ENCODE measurements at regions not wholly inside any gene's neighbourhood (a gene's known extent, or its start where the extent isn't known, plus 50 kb on each side); places are given as distances from the start of the nearest gene placed in this dataset.

GRCh38 chr1:86239490-86239889 is 82.9 kb upstream of the COL24A1 start:
- DNase-seq = no peak
- Histone ChIP-seq H3K36me3 (no peaks in the 10 kb centered on the region), H3K9me3 (peaks cover 11% of the 10 kb centered on the region), H3K27me3 (no peaks in the 10 kb centered on the region), H3K4me3 (no peak overlapping the region)

- Histone ChIP-seq H3K4me3 (no peak overlapping the region), H3K9me3 (peaks cover 11% of the 10 kb centered on the region), H3K36me3 (no peaks in the 10 kb centered on the region), H3K27me3 (no peaks in the 10 kb centered on the region)
- no peak for DNase-seq
Observed at GRCh38 chr1:86238226-86238625, 81.7 kb upstream of the COL24A1 start.

- H3K36me3 ChIP-seq = no peaks in the 10 kb centered on the region
- H3K27me3 ChIP-seq = no peaks in the 10 kb centered on the region
Observed at GRCh38 chr1:86235852-86236251, 79.3 kb upstream of the COL24A1 start.

DNA sequence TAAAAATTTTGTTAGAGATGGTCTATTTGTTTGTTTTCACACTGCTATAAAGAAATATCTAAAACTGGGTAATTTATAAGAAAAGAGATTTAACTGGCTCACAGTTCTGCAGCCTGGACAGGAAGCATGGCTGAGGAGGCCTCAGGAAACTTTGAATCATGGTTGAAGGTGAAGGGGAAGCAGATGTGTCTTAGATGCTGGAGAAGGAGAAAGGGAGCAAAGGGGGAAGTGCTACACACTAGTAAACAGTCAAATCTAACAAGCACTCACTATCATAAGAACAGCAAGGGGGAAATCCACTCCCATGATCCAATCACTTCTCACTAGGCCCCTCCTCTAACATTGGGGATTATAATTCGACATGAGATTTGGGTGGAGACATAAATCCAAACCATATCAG is 76.8 kb upstream of the COL24A1 start:
- Histone ChIP-seq H3K9me3 (peaks cover 11% of the 10 kb centered on the region), H3K4me3 (no peak overlapping the region), H3K27me3 (no peaks in the 10 kb centered on the region), H3K36me3 (no peaks in the 10 kb centered on the region)
- DNase-seq = no peak

More at GRCh38 chr1:86235852-86236251, 79.3 kb upstream of the COL24A1 start:
- peaks cover 11% of the 10 kb centered on the region for H3K9me3 ChIP-seq
- no peak overlapping the region for H3K4me3 ChIP-seq
- no peak for DNase-seq

- no peaks in the 10 kb centered on the region for H3K27me3 ChIP-seq
- DNase-seq = peak; percentile 24
- no peak overlapping the region for H3K4me3 ChIP-seq
- peaks cover 7% of the 10 kb centered on the region for H3K9me3 ChIP-seq
- H3K36me3 ChIP-seq = no peaks in the 10 kb centered on the region
Observed at GRCh38 chr1:86231076-86231475, 74.5 kb upstream of the COL24A1 start.

DNA sequence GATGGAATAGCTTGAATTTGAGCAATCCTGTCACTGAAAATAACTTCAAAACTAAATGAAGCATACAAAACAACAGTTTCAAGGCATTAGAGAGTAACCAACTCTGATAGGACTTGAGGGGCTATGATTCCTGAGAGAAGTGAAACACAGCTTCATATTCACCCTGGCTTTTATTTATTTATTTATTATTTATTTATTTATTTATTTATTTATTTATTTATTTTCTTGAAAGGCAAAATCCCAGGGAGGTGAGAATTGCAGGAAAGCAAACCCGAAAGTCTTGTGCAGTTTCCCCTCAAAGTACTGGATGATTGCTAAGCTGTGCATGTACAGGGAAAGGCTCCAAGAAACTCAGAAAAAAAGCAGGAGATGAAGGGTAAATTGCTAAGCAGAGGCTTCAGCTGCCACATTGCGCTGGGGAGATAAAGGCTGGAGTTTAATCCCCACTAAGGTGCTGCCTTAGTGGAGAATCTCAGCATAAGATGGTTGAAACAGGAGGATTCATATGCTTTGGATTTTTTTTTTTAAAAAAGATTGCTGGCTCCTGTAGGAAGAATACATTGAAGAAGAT is 72.9 kb upstream of the COL24A1 start:
- no peak for DNase-seq
- H3K4me3 ChIP-seq = no peak overlapping the region
- no peaks in the 10 kb centered on the region for H3K36me3 ChIP-seq
- H3K9me3 ChIP-seq = no peaks in the 10 kb centered on the region
- no peaks in the 10 kb centered on the region for H3K27me3 ChIP-seq

DNA sequence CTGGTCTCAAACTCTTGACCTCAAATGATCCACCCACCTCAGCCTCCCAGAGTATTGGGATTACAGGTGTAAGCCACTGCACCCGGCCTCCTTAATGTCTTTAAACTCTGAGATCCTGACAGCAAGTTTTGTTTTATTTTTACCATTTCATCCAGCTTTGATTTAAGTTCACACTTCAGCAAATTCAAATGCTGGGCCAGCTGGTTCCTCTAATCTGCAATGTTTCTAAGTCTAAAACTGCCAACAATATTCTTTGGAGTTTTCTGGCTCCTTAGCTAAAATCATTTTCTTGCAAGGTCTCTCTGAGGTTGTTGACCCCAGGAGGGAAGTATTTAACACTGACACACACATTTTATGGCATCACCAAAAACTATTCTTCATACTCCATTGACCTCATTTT is 72.0 kb upstream of the COL24A1 start:
- Histone ChIP-seq H3K27me3 (no peaks in the 10 kb centered on the region), H3K4me3 (no peak overlapping the region), H3K36me3 (no peaks in the 10 kb centered on the region), H3K9me3 (no peaks in the 10 kb centered on the region)
- DNase-seq = no peak

- Histone ChIP-seq H3K36me3 (no peaks in the 10 kb centered on the region), H3K9me3 (no peaks in the 10 kb centered on the region), H3K4me3 (no peak overlapping the region), H3K27me3 (no peaks in the 10 kb centered on the region)
- no peak for DNase-seq
Observed at GRCh38 chr1:86227026-86227425, 70.5 kb upstream of the COL24A1 start.

DNA sequence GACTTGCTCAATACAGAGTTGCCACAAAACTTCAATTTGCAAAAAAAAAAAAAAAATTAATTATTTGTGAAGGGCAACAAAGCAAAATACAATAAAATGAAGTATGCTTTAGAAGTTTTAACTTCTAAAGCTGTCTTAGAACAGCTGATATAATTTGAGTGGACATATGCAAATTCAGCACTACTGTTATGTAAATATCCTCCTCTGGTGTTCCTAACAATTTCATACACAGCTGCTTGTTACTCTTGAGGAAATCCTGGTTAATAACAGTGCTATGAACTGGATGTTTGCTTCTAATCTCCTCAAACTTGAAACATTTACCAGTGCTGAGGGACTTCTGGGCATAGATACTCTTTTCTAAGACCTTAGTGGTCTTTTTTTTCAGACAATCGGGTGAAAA is 69.6 kb upstream of the COL24A1 start:
- no peaks in the 10 kb centered on the region for H3K9me3 ChIP-seq
- no peaks in the 10 kb centered on the region for H3K27me3 ChIP-seq
- no peak overlapping the region for H3K4me3 ChIP-seq
- no peak for DNase-seq
- H3K36me3 ChIP-seq = no peaks in the 10 kb centered on the region

DNA sequence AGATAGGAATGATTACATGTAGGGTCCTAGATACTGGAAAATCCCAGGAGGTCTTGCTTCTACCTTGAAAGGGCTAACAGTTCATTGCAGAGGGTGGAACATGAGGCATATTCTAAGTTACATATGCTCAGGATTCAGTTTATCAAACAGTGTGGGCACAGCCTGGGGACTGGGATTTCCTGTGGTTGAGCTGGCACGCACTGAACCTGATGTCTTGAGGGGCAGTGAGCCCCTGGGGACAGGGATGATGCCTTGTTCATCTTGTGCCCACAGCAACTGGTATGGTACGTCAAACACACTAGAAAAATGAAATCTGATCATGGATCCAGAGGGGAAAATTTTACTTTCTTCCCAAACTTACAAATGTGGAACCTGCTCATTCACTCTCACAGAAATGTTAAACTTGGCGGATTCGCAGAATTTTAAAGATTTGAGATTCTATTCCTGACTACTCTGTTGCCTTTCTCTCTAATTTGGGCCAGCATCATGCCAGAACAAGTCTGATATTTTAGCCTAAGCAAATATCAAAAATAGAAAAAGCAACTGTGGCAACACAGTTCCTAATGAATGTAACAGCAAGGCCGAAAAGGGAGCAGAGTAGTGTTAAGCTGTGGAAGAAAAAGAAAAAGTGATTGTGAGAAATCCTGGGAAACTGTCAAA is 68.2 kb upstream of the COL24A1 start:
- Histone ChIP-seq H3K9me3 (no peaks in the 10 kb centered on the region), H3K36me3 (no peaks in the 10 kb centered on the region), H3K27me3 (no peaks in the 10 kb centered on the region), H3K4me3 (no peak overlapping the region)
- DNase-seq = no peak

- DNase-seq = no peak
- H3K9me3 ChIP-seq = no peaks in the 10 kb centered on the region
Observed at GRCh38 chr1:86218859-86219258, 62.3 kb upstream of the COL24A1 start.

DNA sequence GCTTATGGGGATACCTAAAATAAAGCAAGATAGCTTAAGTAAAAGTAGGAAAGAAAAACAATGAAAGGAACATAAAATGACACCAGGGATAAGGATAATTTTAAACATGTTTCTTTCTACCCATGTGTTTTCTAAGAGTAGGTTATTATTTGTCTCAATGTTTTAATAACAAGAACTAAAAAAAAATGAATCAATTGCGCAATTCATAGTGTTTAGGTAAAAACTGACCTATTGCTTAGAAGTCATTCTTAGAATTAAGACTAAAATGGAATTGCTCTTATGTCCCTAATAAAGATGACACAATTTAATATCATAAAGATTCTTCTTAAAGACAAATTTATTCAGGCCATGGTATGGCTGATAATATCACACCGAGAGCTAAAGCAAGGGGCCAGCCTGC is 58.0 kb upstream of the COL24A1 start:
- no peak overlapping the region for H3K4me3 ChIP-seq

More at GRCh38 chr1:86218859-86219258, 62.3 kb upstream of the COL24A1 start:
- Histone ChIP-seq H3K27me3 (no peaks in the 10 kb centered on the region), H3K4me3 (no peak overlapping the region), H3K36me3 (no peaks in the 10 kb centered on the region)

DNA sequence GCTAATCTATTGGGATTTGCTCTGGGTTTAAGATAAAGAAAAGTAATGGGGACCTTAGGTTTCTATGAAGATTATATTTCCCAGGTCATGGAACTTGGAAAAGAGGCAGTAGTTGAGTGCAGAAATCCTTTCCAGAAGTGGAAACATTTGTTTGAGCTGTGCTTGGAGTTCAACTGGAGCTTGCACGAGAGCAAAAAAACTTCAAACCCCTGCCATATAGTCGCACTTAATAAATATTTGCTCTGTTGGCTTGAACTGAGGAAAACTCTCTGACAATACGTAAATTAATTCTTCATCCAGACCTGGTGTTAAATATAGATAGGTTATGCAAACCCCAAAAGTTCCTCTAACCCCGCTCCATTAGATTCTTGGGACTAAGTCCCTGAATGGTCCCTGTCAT is 52.8 kb upstream of the COL24A1 start:
- peaks cover 4% of the 10 kb centered on the region; the same call in 1 of the 2 replicates for H3K9me3 ChIP-seq
- no peaks in the 10 kb centered on the region for H3K27me3 ChIP-seq
- no peaks in the 10 kb centered on the region for H3K36me3 ChIP-seq
- DNase-seq = no peak
- H3K4me3 ChIP-seq = no peak overlapping the region

More for the DNA sequence above, 58.0 kb upstream of the COL24A1 start:
- no peaks in the 10 kb centered on the region for H3K9me3 ChIP-seq
- no peaks in the 10 kb centered on the region for H3K36me3 ChIP-seq
- DNase-seq = no peak
- H3K27me3 ChIP-seq = no peaks in the 10 kb centered on the region

- peak; percentile 58 for DNase-seq
- Histone ChIP-seq H3K27me3 (no peaks in the 10 kb centered on the region), H3K9me3 (peaks cover 4% of the 10 kb centered on the region; the same call in 1 of the 2 replicates), H3K4me3 (no peak overlapping the region), H3K36me3 (no peaks in the 10 kb centered on the region)
Observed at GRCh38 chr1:86207323-86207722, 50.8 kb upstream of the COL24A1 start.
